Neuronal stem cell (in vitro differentiated cells): ENCODE measurements at regions not wholly inside any gene's neighbourhood (a gene's known extent, or its start where the extent isn't known, plus 50 kb on each side); places are given as distances from the start of the nearest gene placed in this dataset.

Source experiments
- DNase-seq: peaks from one replicate; pipeline ENCODE4 v3.0.0-alpha.2; 2013; ENCODE audit warnings: low spot score
- H2AFZ ChIP-seq: one replicate; pipeline ENCODE4 v1.6.1; 2013; ENCODE audit warnings: mild to moderate bottlenecking, low read length, inconsistent platforms
- H2AK5ac ChIP-seq: 2 replicates; pipeline ENCODE4 v1.6.1; 2013; ENCODE audit warnings: low read depth, mild to moderate bottlenecking, inconsistent platforms, low read length, moderate library complexity, mixed read lengths
- H2BK120ac ChIP-seq: 2 replicates; pipeline ENCODE4 v1.6.1; 2013; ENCODE audit warnings: low read depth, mild to moderate bottlenecking, inconsistent platforms, low read length, moderate library complexity, mixed read lengths
- H2BK12ac ChIP-seq: one replicate; pipeline ENCODE4 v1.6.1; 2013; ENCODE audit warnings: low read length, inconsistent platforms
- H2BK15ac ChIP-seq: 2 replicates; pipeline ENCODE4 v1.6.1; 2013; ENCODE audit warnings: mild to moderate bottlenecking, low read length, inconsistent platforms, mixed read lengths
- H2BK5ac ChIP-seq: one replicate; pipeline ENCODE4 v1.6.1; 2013; ENCODE audit warnings: inconsistent platforms, mild to moderate bottlenecking, low read length, moderate library complexity
- H3K14ac ChIP-seq: one replicate; pipeline ENCODE4 v1.6.1; 2013; ENCODE audit warnings: low read length, inconsistent platforms
- H3K18ac ChIP-seq: 2 replicates; pipeline ENCODE4 v1.6.1; 2013; ENCODE audit warnings: low read length, inconsistent platforms
- H3K23ac ChIP-seq: 2 replicates; pipeline ENCODE4 v1.6.1; 2013; ENCODE audit warnings: low read depth, mild to moderate bottlenecking, mixed read lengths, low read length, inconsistent platforms; ENCODE audit not compliant: poor library complexity
- H3K27ac ChIP-seq: replicated peaks from 3 replicates; pipeline ENCODE4 v1.5.1; 2013; ENCODE audit warnings: low read length, inconsistent platforms
- H3K27me3 ChIP-seq, 3 experiments: 2 replicates each; pipeline ENCODE4 v1.6.1; 2013; ENCODE audit warnings: low read length in 3 of 3, mild to moderate bottlenecking in 2 of 3, inconsistent platforms in 1 of 3, low read depth in 1 of 3, mixed read lengths in 1 of 3, moderate library complexity in 1 of 3; ENCODE audit not compliant: control insufficient read depth in 3 of 3, insufficient read depth in 3 of 3
- H3K36me3 ChIP-seq, 2 donors: replicated peaks in 1 of 2; 2 replicates each; pipeline ENCODE4 v1.6.1; 2013; ENCODE audit warnings: low read length in 2 of 2; ENCODE audit not compliant: control insufficient read depth in 2 of 2, insufficient read depth in 2 of 2
- H3K4ac ChIP-seq: 2 replicates; pipeline ENCODE4 v1.6.1; 2013; ENCODE audit warnings: inconsistent platforms, mild to moderate bottlenecking, low read length, moderate library complexity
- H3K4me1 ChIP-seq, 2 donors: 1 replicate in 1 of 2; 2 replicates in 1 of 2; pipeline ENCODE4 v1.6.1; 2013; ENCODE audit warnings: low read length in 2 of 2, low read depth in 1 of 2; ENCODE audit not compliant: control insufficient read depth in 2 of 2, insufficient read depth in 1 of 2
- H3K4me2 ChIP-seq: one replicate; pipeline ENCODE4 v1.6.1; 2013; ENCODE audit warnings: mild to moderate bottlenecking, low read length, inconsistent platforms; ENCODE audit not compliant: insufficient read depth, poor library complexity, severe bottlenecking
- H3K4me3 ChIP-seq, 2 donors: 2 replicates each; pipeline ENCODE4 v1.5.1; 2013; ENCODE audit warnings: low read length in 2 of 2, mild to moderate bottlenecking in 2 of 2, inconsistent platforms in 1 of 2, moderate library complexity in 1 of 2
- H3K79me1 ChIP-seq: one replicate; pipeline ENCODE4 v1.6.1; 2013; ENCODE audit warnings: low read depth, mild to moderate bottlenecking, inconsistent platforms, low read length, moderate library complexity
- H3K9ac ChIP-seq: one replicate; pipeline ENCODE4 v1.6.1; 2013; ENCODE audit warnings: mild to moderate bottlenecking, low read depth, low read length, inconsistent platforms; ENCODE audit not compliant: poor library complexity
- H3K9me3 ChIP-seq, 2 donors: replicated peaks in 1 of 2; 2 replicates each; pipeline versions ENCODE3 to v1.6.1; 2013; ENCODE audit warnings: low read length in 2 of 2, mild to moderate bottlenecking in 2 of 2, inconsistent platforms in 1 of 2, low read depth in 1 of 2, mixed read lengths in 1 of 2, moderate library complexity in 1 of 2; ENCODE audit not compliant: control insufficient read depth in 2 of 2, insufficient read depth in 1 of 2
- H4K8ac ChIP-seq: one replicate; pipeline ENCODE4 v1.6.1; 2013; ENCODE audit warnings: low read depth, mild to moderate bottlenecking, inconsistent platforms, low read length, moderate library complexity
- H4K91ac ChIP-seq: one replicate; pipeline ENCODE4 v1.6.1; 2013; ENCODE audit warnings: low read length, low read depth, mild to moderate bottlenecking, inconsistent platforms; ENCODE audit not compliant: poor library complexity
- WGBS, 2 donors: extraction: QIAGEN DNeasy Blood & Tissue Kit; methylation state at CpG; one replicate each; pipeline ENCODE4 v1.1.7; 2013; ENCODE audit warnings: missing lambda C conversion rate in 2 of 2, mixed read lengths in 1 of 2; ENCODE audit not compliant: insufficient read length in 2 of 2, insufficient replicate concordance in 1 of 2; ENCODE audit errors: extremely low coverage in 2 of 2; 5-methylcytosine and 5-hydroxymethylcytosine counted together

DNA sequence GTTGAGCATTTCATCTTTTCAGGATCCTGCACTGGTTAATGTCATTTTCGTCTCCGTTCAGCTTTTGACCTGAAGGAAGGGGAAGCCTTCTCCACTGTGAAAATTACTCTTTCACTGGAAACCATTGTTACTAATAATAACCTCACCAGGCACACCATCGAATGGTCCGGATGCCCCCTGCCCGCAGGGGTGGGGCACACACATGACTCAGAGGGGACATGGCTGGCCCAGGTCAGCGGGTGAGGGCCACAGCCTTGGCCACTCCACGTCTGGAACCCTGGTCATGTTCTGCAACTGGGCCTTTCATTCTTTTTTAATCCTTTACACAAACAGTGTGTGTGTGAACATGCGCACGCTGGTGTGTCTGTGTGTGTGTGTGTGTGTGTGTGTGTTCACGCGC lies 191.8 kb downstream of the BCOR start:
- DNase-seq: no peak
- Histone ChIP-seq H3K9ac (no peak overlapping the region), H3K27ac (no peak overlapping the region)

DNA sequence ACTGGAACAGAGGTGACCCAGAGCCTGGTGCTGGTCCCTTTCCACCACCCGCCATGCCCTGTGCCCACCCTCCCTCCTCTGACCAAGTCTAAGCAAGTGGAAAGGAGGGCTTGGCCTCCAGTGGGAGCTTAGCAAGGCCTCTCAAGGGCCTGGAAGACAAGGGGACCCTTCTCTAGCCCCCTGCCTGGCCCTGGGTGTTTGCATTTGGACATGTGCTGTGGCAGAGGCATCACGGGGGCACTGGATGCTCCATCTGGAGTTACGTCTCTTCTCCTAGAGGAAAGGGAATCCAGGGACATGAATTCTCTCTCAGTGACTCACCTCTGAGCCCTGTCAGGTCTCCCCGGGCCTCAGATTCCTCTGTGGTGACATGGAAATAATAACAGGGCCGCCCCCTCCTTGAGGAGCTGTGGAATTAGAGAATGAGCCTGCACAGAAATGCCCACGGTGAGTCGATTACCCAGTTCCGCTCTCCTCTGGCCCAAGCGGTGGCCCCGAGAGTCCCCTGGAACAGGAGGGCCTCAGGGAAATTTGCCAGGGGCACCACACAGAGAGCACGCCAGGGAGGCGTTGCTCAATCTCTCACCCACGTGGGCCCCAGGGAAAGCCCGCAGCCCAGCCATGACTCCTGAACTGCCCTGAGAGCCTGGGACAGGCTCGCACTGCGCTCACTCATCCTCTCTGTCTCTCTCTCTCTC lies 189.6 kb downstream of the BCOR start:
- no peak overlapping the region for H3K9ac ChIP-seq
- no peak overlapping the region for H3K14ac ChIP-seq
- no peaks in the 10 kb centered on the region for H3K79me1 ChIP-seq
- no peak overlapping the region for H2BK12ac ChIP-seq
- H3K4me2 ChIP-seq: no peak overlapping the region
- DNase-seq: no peak
- no peak overlapping the region for H4K91ac ChIP-seq
- no peak overlapping the region for H4K8ac ChIP-seq
- no peak overlapping the region for H2BK120ac ChIP-seq
- no peak overlapping the region for H2BK5ac ChIP-seq
- no peaks in the 10 kb centered on the region for H3K9me3 ChIP-seq
- no CpG with 5 or more reads among the region's 16 CpGs for WGBS, 2 donors
- H3K18ac ChIP-seq: peak overlapping the region; percentile 38
- no peaks in the 10 kb centered on the region for H3K36me3 ChIP-seq
- H3K27ac ChIP-seq: no peak overlapping the region
- no peak overlapping the region for H3K4me3 ChIP-seq
- peak overlapping the region; percentile 25 for H2AFZ ChIP-seq
- no peak overlapping the region for H3K4ac ChIP-seq
- no peak overlapping the region for H3K23ac ChIP-seq
- H3K4me1 ChIP-seq: peaks cover 8 to 20% of the 10 kb centered on the region in 2 donors
- H2AK5ac ChIP-seq: no peak overlapping the region
- H2BK15ac ChIP-seq: no peak overlapping the region
- H3K27me3 ChIP-seq: peaks cover 0 to 4% (median 0%) of the 10 kb centered on the region in 3 experiments

More for the DNA sequence above, 191.8 kb downstream of the BCOR start:
- H4K8ac ChIP-seq: no peak overlapping the region
- no peak overlapping the region for H2BK15ac ChIP-seq
- H3K4ac ChIP-seq: no peak overlapping the region
- H3K27me3 ChIP-seq: peaks cover 0 to 4% (median 0%) of the 10 kb centered on the region in 3 experiments
- no peak overlapping the region for H3K23ac ChIP-seq
- no peak overlapping the region for H2AK5ac ChIP-seq
- peak overlapping the region; percentile 72 for H2AFZ ChIP-seq
- no peak overlapping the region for H2BK120ac ChIP-seq
- peaks cover 10 to 27% of the 10 kb centered on the region in 2 donors for H3K4me1 ChIP-seq
- H3K36me3 ChIP-seq: no peaks in the 10 kb centered on the region
- H2BK12ac ChIP-seq: no peak overlapping the region
- H3K9me3 ChIP-seq: no peaks in the 10 kb centered on the region
- H3K14ac ChIP-seq: no peak overlapping the region
- H4K91ac ChIP-seq: no peak overlapping the region
- no CpG with 5 or more reads among the region's 11 CpGs for WGBS, 2 donors
- H2BK5ac ChIP-seq: no peak overlapping the region
- no peaks in the 10 kb centered on the region for H3K79me1 ChIP-seq
- H3K4me3 ChIP-seq: peak overlapping the region in 1 of 2 donors; percentile 32
- no peak overlapping the region for H3K4me2 ChIP-seq
- H3K18ac ChIP-seq: no peak overlapping the region

DNA sequence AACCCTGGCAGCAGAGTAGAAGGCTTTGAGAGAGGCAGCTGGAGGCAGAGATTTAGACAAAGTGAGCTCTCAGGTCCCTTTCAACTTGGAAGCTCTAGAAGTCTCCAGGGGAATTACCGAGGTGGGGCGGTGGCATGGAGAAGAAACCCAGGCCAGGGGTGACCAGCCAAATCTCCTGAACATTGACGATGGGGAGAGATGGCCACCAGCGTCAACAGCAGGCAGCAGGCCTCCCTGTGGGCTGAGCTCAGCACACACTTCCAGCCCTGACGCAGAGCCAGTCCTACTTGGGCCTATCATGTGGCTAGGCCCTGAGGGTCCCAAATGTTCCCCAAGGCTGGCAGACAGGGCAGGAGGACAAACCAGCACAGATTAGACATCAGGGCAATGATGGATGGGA lies 187.8 kb downstream of the BCOR start:
- Histone ChIP-seq H3K27ac (no peak overlapping the region), H2BK120ac (no peak overlapping the region), H4K91ac (no peak overlapping the region), H3K4me2 (no peak overlapping the region), H3K79me1 (no peaks in the 10 kb centered on the region), H2BK12ac (peak overlapping the region; percentile 22), H3K4me1 (peaks cover 5 to 17% of the 10 kb centered on the region in 2 donors), H4K8ac (no peak overlapping the region), H3K36me3 (no peaks in the 10 kb centered on the region), H2AK5ac (no peak overlapping the region), H3K14ac (no peak overlapping the region), H3K4ac (no peak overlapping the region), H3K9ac (no peak overlapping the region), H2AFZ (no peak overlapping the region), H3K9me3 (no peaks in the 10 kb centered on the region), H3K4me3 (no peak overlapping the region), H3K23ac (no peak overlapping the region), H3K27me3 (no peaks in the 10 kb centered on the region), H2BK15ac (no peak overlapping the region), H3K18ac (peak overlapping the region; percentile 64), H2BK5ac (no peak overlapping the region)
- no CpG with 5 or more reads among the region's 5 CpGs for WGBS, 2 donors
- no peak for DNase-seq

DNA sequence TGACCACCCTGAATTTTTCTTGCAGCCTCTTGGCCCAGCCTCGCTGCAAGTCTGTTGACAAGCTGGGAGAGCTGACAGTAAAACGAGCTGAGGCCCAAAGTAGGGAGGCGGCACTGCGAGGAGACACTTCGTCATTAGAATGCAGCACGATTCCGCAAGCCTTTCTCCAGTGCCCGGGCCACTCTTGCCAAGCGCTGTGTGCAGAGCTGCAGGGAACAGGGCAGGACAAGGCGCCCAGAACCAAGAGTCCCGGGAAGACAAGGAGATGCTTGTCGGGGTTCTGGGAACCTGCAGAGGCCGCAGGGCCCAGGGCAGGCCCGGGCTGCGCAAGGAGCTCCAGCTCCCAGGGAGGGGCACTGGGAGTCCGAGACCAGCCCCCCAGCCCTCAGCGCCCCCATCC lies 187.1 kb downstream of the BCOR start:
- no peaks in the 10 kb centered on the region for H3K9me3 ChIP-seq

More for the DNA sequence above, 187.1 kb downstream of the BCOR start:
- no peak overlapping the region for H3K18ac ChIP-seq
- no CpG with 5 or more reads among the region's 17 CpGs for WGBS, 2 donors
- DNase-seq: no peak
- no peak overlapping the region for H4K91ac ChIP-seq
- no peak overlapping the region for H3K4me3 ChIP-seq
- no peak overlapping the region for H2BK12ac ChIP-seq
- no peak overlapping the region for H2BK5ac ChIP-seq
- no peak overlapping the region for H3K9ac ChIP-seq
- no peak overlapping the region for H2AFZ ChIP-seq
- H2BK120ac ChIP-seq: no peak overlapping the region
- no peak overlapping the region for H3K23ac ChIP-seq
- no peaks in the 10 kb centered on the region for H3K27me3 ChIP-seq
- no peaks in the 10 kb centered on the region for H3K79me1 ChIP-seq
- H3K36me3 ChIP-seq: no peaks in the 10 kb centered on the region
- H2BK15ac ChIP-seq: no peak overlapping the region
- no peak overlapping the region for H2AK5ac ChIP-seq
- no peak overlapping the region for H3K4me2 ChIP-seq
- H3K14ac ChIP-seq: no peak overlapping the region
- peaks cover 2 to 17% of the 10 kb centered on the region in 2 donors for H3K4me1 ChIP-seq
- H3K27ac ChIP-seq: no peak overlapping the region
- H4K8ac ChIP-seq: peak overlapping the region; percentile 3
- no peak overlapping the region for H3K4ac ChIP-seq
